ENCODE measurements at regions not wholly inside any gene's neighbourhood (a gene's known extent, or its start where the extent isn't known, plus 50 kb on each side); places are given as distances from the start of the nearest gene placed in this dataset.

- Histone ChIP-seq H2AFZ (ENCODE audit: low read length) (no peak overlapping the region), H3K36me3 (replicated peaks in 1 of 2; ENCODE audit: control insufficient read depth in 2 of 2, insufficient read depth in 2 of 2, low read length in 2 of 2) (no peaks in the 10 kb centered on the region), H3K9ac (ENCODE audit: low read depth, low read length, poor library complexity) (no peak overlapping the region), H3K27me3 (ENCODE audit: control insufficient read depth in 3 of 3, insufficient read depth in 3 of 3, low read depth in 1 of 3, low read length in 3 of 3) (no peaks in the 10 kb centered on the region), H3K79me1 (ENCODE audit: low read depth, low read length) (no peaks in the 10 kb centered on the region), H2BK120ac (ENCODE audit: low read depth, low read length) (no peak overlapping the region), H3K9me3 (replicated peaks in 1 of 2; ENCODE audit: control insufficient read depth in 2 of 2, insufficient read depth in 1 of 2, low read depth in 1 of 2, low read length in 2 of 2) (peaks cover 0 to 4% of the 10 kb centered on the region in 2 donors), H3K18ac (ENCODE audit: low read length) (no peak overlapping the region), H2BK5ac (ENCODE audit: low read length) (no peak overlapping the region), H3K4me2 (ENCODE audit: insufficient read depth, low read length, poor library complexity, severe bottlenecking) (no peak overlapping the region), H2BK15ac (ENCODE audit: low read length) (no peak overlapping the region), H3K27ac (replicated peaks; ENCODE audit: low read length) (no peak overlapping the region), H3K14ac (ENCODE audit: low read length) (no peak overlapping the region), H4K91ac (ENCODE audit: low read depth, low read length, poor library complexity) (no peak overlapping the region), H3K23ac (ENCODE audit: low read depth, low read length, poor library complexity) (no peak overlapping the region), H2AK5ac (ENCODE audit: low read depth, low read length) (no peak overlapping the region), H3K4ac (ENCODE audit: low read length) (no peak overlapping the region), H3K4me3 (ENCODE audit: low read length in 2 of 2) (no peak overlapping the region), H4K8ac (ENCODE audit: low read depth, low read length) (no peak overlapping the region), H3K4me1 (ENCODE audit: control insufficient read depth in 2 of 2, insufficient read depth in 1 of 2, low read depth in 1 of 2, low read length in 2 of 2) (no peaks in the 10 kb centered on the region), H2BK12ac (ENCODE audit: low read length) (no peak overlapping the region)
- no CpG with 5 or more reads among the region's 1 CpG for WGBS, 2 donors (ENCODE audit: extremely low coverage in 2 of 2, insufficient read length in 2 of 2, insufficient replicate concordance in 1 of 2)
- DNase-seq (ENCODE audit: low spot score) = no peak
Observed at GRCh38 chr3:105304487-105304886, 62.2 kb upstream of the ALCAM start.

DNA sequence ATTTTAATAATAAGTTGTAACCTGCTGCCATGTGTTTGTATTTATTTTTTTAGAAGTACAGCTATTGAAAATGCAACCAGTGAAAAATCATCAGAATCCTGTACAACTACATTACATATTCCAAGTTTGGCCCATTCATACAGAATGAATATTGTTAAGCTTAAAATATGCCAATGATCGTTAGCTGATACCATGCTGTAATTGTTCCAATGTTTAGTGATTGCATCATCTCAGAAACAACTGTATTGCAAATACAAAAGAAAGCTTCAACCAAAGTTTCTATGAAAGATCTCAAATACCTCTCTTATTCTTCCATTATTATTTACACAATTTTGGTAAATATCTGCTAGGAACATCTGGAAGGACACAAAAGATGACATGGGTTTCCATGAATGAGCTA is 51.6 kb upstream of the ALCAM start:
- no peak overlapping the region for H2BK15ac ChIP-seq (ENCODE audit: low read length)
- H3K18ac ChIP-seq (ENCODE audit: low read length) = no peak overlapping the region
- H3K14ac ChIP-seq (ENCODE audit: low read length) = no peak overlapping the region
- WGBS, 2 donors (ENCODE audit: extremely low coverage in 2 of 2, insufficient read length in 2 of 2, insufficient replicate concordance in 1 of 2) = no CpG with 5 or more reads among the region's 1 CpG
- no peak overlapping the region for H3K4ac ChIP-seq (ENCODE audit: low read length)
- DNase-seq (ENCODE audit: low spot score) = no peak
- no peaks in the 10 kb centered on the region for H3K9me3 ChIP-seq (replicated peaks in 1 of 2; ENCODE audit: control insufficient read depth in 2 of 2, insufficient read depth in 1 of 2, low read depth in 1 of 2, low read length in 2 of 2)
- no peak overlapping the region for H3K9ac ChIP-seq (ENCODE audit: low read depth, low read length, poor library complexity)
- H3K4me3 ChIP-seq (ENCODE audit: low read length in 2 of 2) = no peak overlapping the region
- H2AFZ ChIP-seq (ENCODE audit: low read length) = no peak overlapping the region
- H3K27ac ChIP-seq (replicated peaks; ENCODE audit: low read length) = no peak overlapping the region
- no peak overlapping the region for H4K91ac ChIP-seq (ENCODE audit: low read depth, low read length, poor library complexity)
- no peak overlapping the region for H2BK120ac ChIP-seq (ENCODE audit: low read depth, low read length)
- no peaks in the 10 kb centered on the region for H3K27me3 ChIP-seq (ENCODE audit: control insufficient read depth in 3 of 3, insufficient read depth in 3 of 3, low read depth in 1 of 3, low read length in 3 of 3)
- H4K8ac ChIP-seq (ENCODE audit: low read depth, low read length) = no peak overlapping the region
- no peaks in the 10 kb centered on the region for H3K79me1 ChIP-seq (ENCODE audit: low read depth, low read length)
- no peak overlapping the region for H2BK5ac ChIP-seq (ENCODE audit: low read length)
- H3K4me2 ChIP-seq (ENCODE audit: insufficient read depth, low read length, poor library complexity, severe bottlenecking) = no peak overlapping the region
- H2BK12ac ChIP-seq (ENCODE audit: low read length) = no peak overlapping the region
- no peak overlapping the region for H3K23ac ChIP-seq (ENCODE audit: low read depth, low read length, poor library complexity)
- H3K36me3 ChIP-seq (replicated peaks in 1 of 2; ENCODE audit: control insufficient read depth in 2 of 2, insufficient read depth in 2 of 2, low read length in 2 of 2) = no peaks in the 10 kb centered on the region
- no peaks in the 10 kb centered on the region for H3K4me1 ChIP-seq (ENCODE audit: control insufficient read depth in 2 of 2, insufficient read depth in 1 of 2, low read depth in 1 of 2, low read length in 2 of 2)
- no peak overlapping the region for H2AK5ac ChIP-seq (ENCODE audit: low read depth, low read length)

DNA sequence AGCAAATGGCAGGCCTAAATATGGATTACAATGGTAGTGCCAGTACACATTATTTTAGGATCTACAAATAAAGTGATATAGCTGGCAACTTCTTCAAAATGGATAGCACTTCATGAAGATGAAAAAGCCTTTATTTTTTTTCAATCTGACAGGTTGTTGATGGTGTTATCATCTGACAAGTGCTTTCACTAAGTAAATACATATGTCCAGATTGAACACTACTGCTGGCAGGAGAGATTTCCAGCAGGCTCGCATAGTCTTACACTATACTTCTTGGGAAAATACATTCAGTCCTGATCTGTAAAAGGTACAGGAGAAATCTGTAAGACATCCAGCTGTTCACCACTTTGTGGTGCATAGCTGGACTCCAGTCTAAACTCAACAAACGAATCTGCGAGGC is 50.9 kb upstream of the ALCAM start:
- Histone ChIP-seq H3K79me1 (ENCODE audit: low read depth, low read length) (no peaks in the 10 kb centered on the region), H3K9ac (ENCODE audit: low read depth, low read length, poor library complexity) (no peak overlapping the region), H4K91ac (ENCODE audit: low read depth, low read length, poor library complexity) (no peak overlapping the region), H3K4me2 (ENCODE audit: insufficient read depth, low read length, poor library complexity, severe bottlenecking) (no peak overlapping the region), H3K23ac (ENCODE audit: low read depth, low read length, poor library complexity) (no peak overlapping the region), H3K18ac (ENCODE audit: low read length) (no peak overlapping the region), H3K4ac (ENCODE audit: low read length) (no peak overlapping the region), H3K4me3 (ENCODE audit: low read length in 2 of 2) (no peak overlapping the region), H4K8ac (ENCODE audit: low read depth, low read length) (no peak overlapping the region), H2BK12ac (ENCODE audit: low read length) (no peak overlapping the region), H2BK5ac (ENCODE audit: low read length) (no peak overlapping the region), H2BK120ac (ENCODE audit: low read depth, low read length) (no peak overlapping the region), H3K9me3 (replicated peaks in 1 of 2; ENCODE audit: control insufficient read depth in 2 of 2, insufficient read depth in 1 of 2, low read depth in 1 of 2, low read length in 2 of 2) (no peaks in the 10 kb centered on the region), H2AFZ (ENCODE audit: low read length) (peak overlapping the region; percentile 6), H3K27ac (replicated peaks; ENCODE audit: low read length) (no peak overlapping the region), H3K14ac (ENCODE audit: low read length) (no peak overlapping the region), H3K36me3 (replicated peaks in 1 of 2; ENCODE audit: control insufficient read depth in 2 of 2, insufficient read depth in 2 of 2, low read length in 2 of 2) (no peaks in the 10 kb centered on the region), H2AK5ac (ENCODE audit: low read depth, low read length) (no peak overlapping the region), H3K4me1 (ENCODE audit: control insufficient read depth in 2 of 2, insufficient read depth in 1 of 2, low read depth in 1 of 2, low read length in 2 of 2) (no peaks in the 10 kb centered on the region), H3K27me3 (ENCODE audit: control insufficient read depth in 3 of 3, insufficient read depth in 3 of 3, low read depth in 1 of 3, low read length in 3 of 3) (no peaks in the 10 kb centered on the region), H2BK15ac (ENCODE audit: low read length) (no peak overlapping the region)
- DNase-seq (ENCODE audit: low spot score) = no peak
- no CpG with 5 or more reads among the region's 3 CpGs for WGBS, 2 donors (ENCODE audit: extremely low coverage in 2 of 2, insufficient read length in 2 of 2, insufficient replicate concordance in 1 of 2)

- no peaks in the 10 kb centered on the region for H3K79me1 ChIP-seq (ENCODE audit: low read depth, low read length)
- no peak overlapping the region for H3K4ac ChIP-seq (ENCODE audit: low read length)
- H2BK15ac ChIP-seq (ENCODE audit: low read length) = no peak overlapping the region
- H2BK5ac ChIP-seq (ENCODE audit: low read length) = no peak overlapping the region
- peak overlapping the region; percentile 6 for H2AFZ ChIP-seq (ENCODE audit: low read length)
- no peak overlapping the region for H3K14ac ChIP-seq (ENCODE audit: low read length)
- no peak overlapping the region for H3K27ac ChIP-seq (replicated peaks; ENCODE audit: low read length)
- no peaks in the 10 kb centered on the region for H3K27me3 ChIP-seq (ENCODE audit: control insufficient read depth in 3 of 3, insufficient read depth in 3 of 3, low read depth in 1 of 3, low read length in 3 of 3)
- no peak overlapping the region for H3K23ac ChIP-seq (ENCODE audit: low read depth, low read length, poor library complexity)
- no peaks in the 10 kb centered on the region for H3K9me3 ChIP-seq (replicated peaks in 1 of 2; ENCODE audit: control insufficient read depth in 2 of 2, insufficient read depth in 1 of 2, low read depth in 1 of 2, low read length in 2 of 2)
- no peak overlapping the region for H3K9ac ChIP-seq (ENCODE audit: low read depth, low read length, poor library complexity)
- no peaks in the 10 kb centered on the region for H3K4me1 ChIP-seq (ENCODE audit: control insufficient read depth in 2 of 2, insufficient read depth in 1 of 2, low read depth in 1 of 2, low read length in 2 of 2)
- H3K4me3 ChIP-seq (ENCODE audit: low read length in 2 of 2) = no peak overlapping the region
- no peak overlapping the region for H3K4me2 ChIP-seq (ENCODE audit: insufficient read depth, low read length, poor library complexity, severe bottlenecking)
- no peak overlapping the region for H2BK12ac ChIP-seq (ENCODE audit: low read length)
- H3K18ac ChIP-seq (ENCODE audit: low read length) = no peak overlapping the region
- no peaks in the 10 kb centered on the region for H3K36me3 ChIP-seq (replicated peaks in 1 of 2; ENCODE audit: control insufficient read depth in 2 of 2, insufficient read depth in 2 of 2, low read length in 2 of 2)
- H4K91ac ChIP-seq (ENCODE audit: low read depth, low read length, poor library complexity) = no peak overlapping the region
- no peak for DNase-seq (ENCODE audit: low spot score)
- H2AK5ac ChIP-seq (ENCODE audit: low read depth, low read length) = no peak overlapping the region
- whole genome bisulfite sequencing, 2 donors (ENCODE audit: extremely low coverage in 2 of 2, insufficient read length in 2 of 2, insufficient replicate concordance in 1 of 2) = no CpG with 5 or more reads among the region's 2 CpGs
- no peak overlapping the region for H2BK120ac ChIP-seq (ENCODE audit: low read depth, low read length)
- no peak overlapping the region for H4K8ac ChIP-seq (ENCODE audit: low read depth, low read length)
Observed at GRCh38 chr3:105316331-105316730, 50.4 kb upstream of the ALCAM start.
